LNCAP (cell line): ENCODE measurements at regions not wholly inside any gene's neighbourhood (a gene's known extent, or its start where the extent isn't known, plus 50 kb on each side); places are given as distances from the start of the nearest gene placed in this dataset.

ENCODE experiments used
- TF ChIP-seq, protein P1 (sequence below): fragments of 450-650 bp; IDR thresholded peaks from 2 replicates; pipeline ENCODE4 v1.5.1; 2017; ENCODE audit warnings: mild to moderate bottlenecking

DNA sequence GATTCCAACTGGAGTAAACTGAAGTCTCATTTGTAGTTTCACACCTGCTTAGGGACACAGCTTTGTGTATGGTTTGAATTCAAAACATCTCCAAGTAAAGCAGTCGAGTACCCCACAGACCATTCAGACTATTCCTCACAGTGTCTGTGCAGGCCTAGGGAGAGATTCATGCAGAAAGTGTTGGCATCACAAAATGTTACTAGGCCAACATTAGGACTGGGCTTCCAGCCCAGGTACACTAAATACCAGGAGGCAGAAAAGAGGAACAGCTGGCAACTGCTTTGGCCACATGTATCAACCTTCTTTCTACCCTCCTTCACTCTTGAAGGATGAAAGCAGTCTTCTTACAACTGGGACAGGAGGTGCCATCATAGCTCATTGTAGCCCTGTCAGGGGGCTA lies 270.4 kb upstream of the TMEFF2 start:
- TF ChIP-seq, protein P1, sequence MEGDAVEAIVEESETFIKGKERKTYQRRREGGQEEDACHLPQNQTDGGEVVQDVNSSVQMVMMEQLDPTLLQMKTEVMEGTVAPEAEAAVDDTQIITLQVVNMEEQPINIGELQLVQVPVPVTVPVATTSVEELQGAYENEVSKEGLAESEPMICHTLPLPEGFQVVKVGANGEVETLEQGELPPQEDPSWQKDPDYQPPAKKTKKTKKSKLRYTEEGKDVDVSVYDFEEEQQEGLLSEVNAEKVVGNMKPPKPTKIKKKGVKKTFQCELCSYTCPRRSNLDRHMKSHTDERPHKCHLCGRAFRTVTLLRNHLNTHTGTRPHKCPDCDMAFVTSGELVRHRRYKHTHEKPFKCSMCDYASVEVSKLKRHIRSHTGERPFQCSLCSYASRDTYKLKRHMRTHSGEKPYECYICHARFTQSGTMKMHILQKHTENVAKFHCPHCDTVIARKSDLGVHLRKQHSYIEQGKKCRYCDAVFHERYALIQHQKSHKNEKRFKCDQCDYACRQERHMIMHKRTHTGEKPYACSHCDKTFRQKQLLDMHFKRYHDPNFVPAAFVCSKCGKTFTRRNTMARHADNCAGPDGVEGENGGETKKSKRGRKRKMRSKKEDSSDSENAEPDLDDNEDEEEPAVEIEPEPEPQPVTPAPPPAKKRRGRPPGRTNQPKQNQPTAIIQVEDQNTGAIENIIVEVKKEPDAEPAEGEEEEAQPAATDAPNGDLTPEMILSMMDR = no peak

DNA sequence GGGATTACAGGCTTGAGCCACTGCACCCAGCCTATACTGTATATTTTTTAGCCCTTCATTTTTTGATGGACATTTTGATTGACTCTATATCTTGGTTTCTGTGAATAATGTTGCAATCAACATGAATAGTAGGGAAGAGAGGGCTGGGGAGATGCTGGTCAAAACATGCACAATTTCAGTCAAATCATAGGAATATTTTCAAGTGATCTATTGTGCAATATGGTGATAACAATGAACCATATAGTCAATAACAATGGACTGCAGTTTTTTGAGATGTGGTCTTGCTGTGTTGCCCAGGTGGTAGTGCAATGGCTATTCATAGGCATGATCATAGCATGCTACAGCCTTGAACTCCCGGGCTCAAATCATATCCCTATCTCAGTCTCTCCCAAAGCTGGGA lies 264.7 kb upstream of the TMEFF2 start:
- TF ChIP-seq, protein P1 = no peak

DNA sequence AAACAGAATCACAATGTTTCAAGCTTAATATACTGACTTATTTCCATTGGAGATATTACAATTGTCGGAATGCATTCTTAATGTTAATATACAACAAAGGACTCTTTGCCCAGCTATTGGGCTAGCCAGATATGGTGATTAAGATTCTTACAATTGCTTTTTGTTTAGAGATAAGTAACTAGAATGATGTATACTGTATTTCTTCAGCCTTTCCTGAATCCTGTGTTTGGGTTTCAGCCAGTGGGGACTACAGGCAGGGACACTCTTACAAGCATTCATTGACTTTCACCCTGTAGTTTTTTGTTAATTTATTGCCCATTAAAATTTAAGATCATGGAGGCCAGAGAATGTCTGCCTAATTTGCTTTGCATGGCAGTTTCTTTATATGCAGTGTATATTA lies 254.1 kb upstream of the TMEFF2 start:
- TF ChIP-seq, protein P1 = no peak

DNA sequence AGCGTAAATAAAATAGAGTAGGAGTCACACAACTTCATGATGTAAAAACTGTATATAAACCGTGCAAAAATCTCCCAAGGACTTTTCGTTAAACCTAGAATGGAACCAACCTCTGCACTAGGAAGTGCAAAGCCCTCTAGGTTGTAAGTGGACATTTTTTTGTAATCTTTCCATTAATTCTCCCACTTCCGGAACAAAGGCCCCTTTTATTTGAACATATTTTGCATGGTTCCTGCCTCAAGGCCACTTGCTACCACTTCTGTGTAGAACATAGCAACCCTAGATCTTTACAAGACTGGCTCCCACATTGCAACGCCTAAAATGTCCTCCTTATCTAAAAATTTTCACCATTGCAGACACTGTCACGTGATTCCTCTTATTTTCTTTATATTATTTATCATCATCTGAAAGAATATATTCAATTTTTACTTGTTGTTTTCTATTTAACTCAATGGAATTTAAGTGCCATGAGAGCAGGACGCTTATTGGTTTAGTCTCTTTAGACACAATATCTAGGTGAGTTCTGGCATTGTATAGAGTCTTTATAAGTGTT lies 249.6 kb upstream of the TMEFF2 start:
- TF ChIP-seq, protein P1 = no peak

DNA sequence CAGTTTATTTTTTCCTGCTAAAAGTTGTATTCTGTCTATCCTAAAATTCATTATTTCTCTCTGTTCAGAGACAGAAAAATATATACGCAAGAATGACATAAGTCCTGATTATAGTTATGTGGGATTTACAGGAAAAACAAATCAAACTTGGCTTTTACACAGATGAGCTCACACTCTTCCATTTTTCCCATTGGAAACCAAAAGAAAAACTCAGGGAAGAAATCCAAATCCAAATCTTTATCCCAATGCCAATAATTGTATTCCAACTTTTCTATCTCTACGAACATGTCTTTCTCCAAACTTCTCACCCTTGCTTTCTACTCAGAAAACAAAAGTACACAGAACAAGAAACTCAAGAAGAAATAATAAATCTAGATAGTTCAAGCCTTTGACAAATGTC lies 249.1 kb upstream of the TMEFF2 start:
- TF ChIP-seq, protein P1 = no peak

DNA sequence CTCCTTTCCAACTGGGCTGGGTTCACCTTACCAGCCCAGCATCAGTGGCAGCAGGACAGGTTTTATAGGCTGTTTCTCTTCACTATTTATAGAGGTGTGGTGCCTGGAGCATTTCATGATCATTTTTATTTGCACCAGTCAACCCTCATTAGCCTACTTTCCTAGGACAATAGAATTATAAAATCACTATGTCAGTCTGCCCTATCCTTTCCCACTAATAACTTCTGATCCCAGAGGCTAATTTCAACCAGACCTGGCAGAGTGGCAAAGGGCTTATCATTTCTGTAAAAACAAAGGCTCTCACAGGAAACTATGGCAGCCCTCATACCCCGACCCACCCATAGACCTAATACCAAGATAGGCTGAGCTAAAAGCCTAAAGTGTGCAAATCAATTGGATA lies 243.5 kb upstream of the TMEFF2 start:
- TF ChIP-seq, protein P1 = no peak

DNA sequence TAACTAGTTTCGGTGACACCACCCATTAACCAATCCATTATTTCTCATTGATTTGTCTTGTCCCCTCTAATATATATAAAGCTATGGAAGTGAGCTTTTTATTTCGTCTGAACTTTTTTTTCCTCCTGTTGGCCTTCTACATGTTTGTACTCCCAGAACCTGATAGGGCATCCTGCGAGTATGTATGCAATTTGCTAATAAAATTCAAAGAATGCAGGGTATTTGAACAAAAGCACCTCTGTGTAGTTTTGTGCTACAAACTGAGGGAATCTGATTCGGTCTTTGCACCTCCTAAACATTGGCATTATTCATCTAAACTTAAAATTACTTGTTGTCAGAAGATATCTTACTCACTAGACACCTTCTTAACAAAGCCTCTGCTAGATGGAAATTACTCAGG lies 242.9 kb upstream of the TMEFF2 start:
- TF ChIP-seq, protein P1 = no peak

DNA sequence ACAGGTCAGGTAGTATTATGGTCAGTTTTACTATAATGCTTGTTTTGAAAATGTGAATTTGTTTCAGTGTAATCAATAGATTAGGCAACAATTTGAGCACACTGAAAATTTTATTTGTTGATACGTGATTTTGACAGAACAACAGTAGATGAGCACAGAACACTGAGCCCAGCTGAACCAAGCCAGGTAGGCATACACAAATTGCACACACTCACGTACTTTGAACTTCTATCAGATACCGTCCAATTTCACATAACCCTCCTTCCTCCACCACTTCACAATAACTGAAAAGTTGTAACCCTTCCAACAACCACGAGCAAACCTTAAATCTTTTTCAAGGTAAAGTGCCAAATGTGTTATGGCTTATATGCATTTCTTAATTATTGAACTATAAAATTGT lies 229.5 kb upstream of the TMEFF2 start:
- TF ChIP-seq, protein P1 = no peak
